IMR-90 (cell line): ENCODE measurements at regions not wholly inside any gene's neighbourhood (a gene's known extent, or its start where the extent isn't known, plus 50 kb on each side); places are given as distances from the start of the nearest gene placed in this dataset.

Experiments
- ATAC-seq: fragments of 200-7000 bp; cut with Tn5 transposase; 2 replicates; pipeline ENCODE4 v1.9.1; 2020; ENCODE audit warnings: low read depth, mild to moderate bottlenecking, moderate library complexity
- BruUV-seq: library from RNA; stranded (reverse); fragments of 400-500 nt; replicated peaks from 2 replicates; lab custom pipeline; 2021; lab: Mats Ljungman, UMichigan
- CTCF ChIA-PET: fragments of 300-600 bp; formaldehyde crosslinking; extraction: SDS; loops from one replicate; lab custom pipeline; 2021; ENCODE audit warnings: antibody characterized with exemption; lab: Yijun Ruan, JAX
- POLR2A ChIA-PET: fragments of 300-600 bp; sonication (Branson Sonifier 250); formaldehyde crosslinking; loops from one replicate; lab custom pipeline; 2022; ENCODE audit warnings: antibody characterized with exemption; ENCODE audit not compliant: unreplicated experiment; lab: Charles Lee
- DNase-seq: peaks from one replicate; pipeline ENCODE4 v3.0.0; 2013
- H2AFZ ChIP-seq: replicated peaks from 2 replicates; pipeline ENCODE3; 2013; ENCODE audit warnings: low read length, mild to moderate bottlenecking; ENCODE audit not compliant: poor library complexity
- H2AK5ac ChIP-seq: 2 replicates; pipeline ENCODE4 v1.6.1; 2013; ENCODE audit warnings: low read depth, low read length, inconsistent platforms
- H2AK9ac ChIP-seq: replicated peaks from 2 replicates; pipeline ENCODE3; 2013; ENCODE audit warnings: mild to moderate bottlenecking, low read depth, low read length, moderate library complexity; ENCODE audit not compliant: poor library complexity
- H2BK120ac ChIP-seq: 2 replicates; pipeline ENCODE4 v1.6.1; 2013; ENCODE audit warnings: low read depth, low read length, inconsistent platforms
- H2BK15ac ChIP-seq: 3 replicates; pipeline ENCODE4 v1.6.1; 2013; ENCODE audit warnings: low read depth, low read length, inconsistent platforms
- H2BK20ac ChIP-seq: 2 replicates; pipeline ENCODE4 v1.6.1; 2013; ENCODE audit warnings: low read depth, mild to moderate bottlenecking, inconsistent platforms, low read length, moderate library complexity
- H2BK5ac ChIP-seq: 2 replicates; pipeline ENCODE4 v1.6.1; 2013; ENCODE audit warnings: mild to moderate bottlenecking, low read depth, low read length, inconsistent platforms; ENCODE audit not compliant: poor library complexity, severe bottlenecking
- H3K14ac ChIP-seq: replicated peaks from 2 replicates; pipeline ENCODE4 v1.6.1; 2013; ENCODE audit warnings: low read depth, low read length, inconsistent platforms
- H3K18ac ChIP-seq: 2 replicates; pipeline ENCODE4 v1.6.1; 2013; ENCODE audit warnings: low read depth, low read length, control low read depth
- H3K23ac ChIP-seq: 2 replicates; pipeline ENCODE4 v1.6.1; 2013; ENCODE audit warnings: low read depth, low read length, inconsistent platforms
- H3K27ac ChIP-seq: 2 replicates; pipeline ENCODE4 v1.5.1; 2013; ENCODE audit warnings: mild to moderate bottlenecking, control low read depth, low read length; ENCODE audit not compliant: insufficient read depth
- H3K27me3 ChIP-seq: 2 replicates; pipeline ENCODE4 v1.6.1; 2013; ENCODE audit warnings: low read length; ENCODE audit not compliant: control insufficient read depth, insufficient read depth
- H3K36me3 ChIP-seq: 2 replicates; pipeline ENCODE4 v1.6.1; 2013; ENCODE audit warnings: low read length, mixed read lengths; ENCODE audit not compliant: control insufficient read depth, insufficient read depth
- H3K4ac ChIP-seq: 2 replicates; pipeline ENCODE4 v1.6.1; 2013; ENCODE audit warnings: low read depth, low read length, inconsistent platforms
- H3K4me1 ChIP-seq: 2 replicates; pipeline ENCODE4 v1.6.1; 2013; ENCODE audit warnings: low read length, mixed read lengths; ENCODE audit not compliant: control insufficient read depth, insufficient read depth
- H3K4me2 ChIP-seq: 2 replicates; pipeline ENCODE4 v1.6.1; 2013; ENCODE audit warnings: low read depth, mild to moderate bottlenecking, control low read depth, low read length, moderate library complexity
- H3K4me3 ChIP-seq: 2 replicates; pipeline ENCODE4 v1.5.1; 2013; ENCODE audit warnings: low read depth, mild to moderate bottlenecking, control low read depth, low read length, moderate library complexity; ENCODE audit not compliant: insufficient read depth
- H3K56ac ChIP-seq: 2 replicates; pipeline ENCODE4 v1.6.1; 2013; ENCODE audit warnings: low read length, inconsistent platforms; ENCODE audit not compliant: insufficient read depth; ENCODE audit errors: extremely low read depth
- H3K79me1 ChIP-seq, 2 experiments: 2 replicates each; pipeline ENCODE4 v1.6.1; 2013; ENCODE audit warnings: low read length in 2 of 2, inconsistent platforms in 1 of 2, low read depth in 1 of 2
- H3K9ac ChIP-seq: 2 replicates; pipeline ENCODE4 v1.6.1; 2013; ENCODE audit warnings: low read depth, low read length, control low read depth
- H3K9me1 ChIP-seq: 2 replicates; pipeline ENCODE4 v1.6.1; 2013; ENCODE audit warnings: low read length, inconsistent platforms; ENCODE audit not compliant: insufficient read depth
- H3K9me3 ChIP-seq: 2 replicates; pipeline ENCODE4 v1.6.1; 2013; ENCODE audit warnings: low read length; ENCODE audit not compliant: control insufficient read depth, insufficient read depth
- H4K20me1 ChIP-seq: 2 replicates; pipeline ENCODE4 v1.6.1; 2013; ENCODE audit warnings: low read length, inconsistent platforms; ENCODE audit not compliant: insufficient read depth
- H4K5ac ChIP-seq: 2 replicates; pipeline ENCODE4 v1.6.1; 2013; ENCODE audit warnings: mild to moderate bottlenecking, low read depth, low read length, control low read depth
- H4K8ac ChIP-seq, 2 experiments: 2 replicates each; pipeline ENCODE4 v1.6.1; 2013; ENCODE audit warnings: low read depth in 2 of 2, low read length in 2 of 2, control low read depth in 1 of 2, inconsistent platforms in 1 of 2
- H4K91ac ChIP-seq: 2 replicates; pipeline ENCODE4 v1.6.1; 2013; ENCODE audit warnings: low read depth, low read length, inconsistent platforms; ENCODE audit not compliant: insufficient read depth
- ELK1 ChIP-seq: fragments of 150-350 bp; IDR thresholded peaks from 2 replicates; pipeline ENCODE4 v1.6.1; 2016; ENCODE audit warnings: low read depth, mild to moderate bottlenecking, low read length, moderate library complexity, borderline replicate concordance
- FOS ChIP-seq: fragments of 150-350 bp; IDR thresholded peaks from 2 replicates; pipeline ENCODE4 v1.6.1; 2016; ENCODE audit warnings: low read depth, low read length
- MAZ ChIP-seq: IDR thresholded peaks from 2 replicates; pipeline ENCODE4 v1.6.1; 2012; ENCODE audit warnings: low read depth, mild to moderate bottlenecking, low read length, improper control_type of control experiment, moderate library complexity, borderline replicate concordance
- WGBS, 2 experiments: methylation state at CpG; one replicate each; pipeline versions ENCODE4 v1.1.5 to v1.1.7; 2013; ENCODE audit warnings: missing lambda C conversion rate in 2 of 2; ENCODE audit not compliant: insufficient read length in 1 of 2; ENCODE audit errors: extremely low coverage in 2 of 2; 5-methylcytosine and 5-hydroxymethylcytosine counted together
- dilution Hi-C: fragments of 300-500 bp; cut with HindIII; formaldehyde crosslinking; loops from one replicate; pipeline ENCODE4 v1.14.3; 2018; ENCODE audit warnings: low sequenced_read_pairs; ENCODE audit not compliant: unreplicated experiment
- in situ Hi-C: fragments of 300-500 bp; cut with MboI; formaldehyde crosslinking; loops from 3 replicates; pipeline ENCODE4 v1.14.3; 2019; ENCODE audit warnings: low sequenced_read_pairs, inconsistent platforms, mixed read lengths
- intact Hi-C: fragments of 100-400 bp; cut with micrococcal nuclease; formaldehyde crosslinking; loops from 2 replicates; pipeline ENCODE4 v1.10.0; 2022

- Histone ChIP-seq H3K27me3 (no peaks in the 10 kb centered on the region), H2AK9ac (peak overlapping the region; percentile 83), H3K14ac (peak overlapping the region; percentile 77), H2AFZ (no peak overlapping the region), H2BK15ac (peak overlapping the region; percentile 85; the same call in 1 of the 3 replicates), H3K36me3 (peaks cover 15% of the 10 kb centered on the region; the same call in 1 of the 2 replicates), H2BK120ac (peak overlapping the region; percentile 65), H3K79me1 (peaks cover 5 to 93% of the 10 kb centered on the region in 2 experiments), H3K4ac (peak overlapping the region; percentile 78), H3K9ac (no peak overlapping the region; the same call in 1 of the 2 replicates), H3K4me2 (peak overlapping the region; percentile 1; the same call in 1 of the 2 replicates), H4K91ac (peak overlapping the region; percentile 83; the same call in 1 of the 2 replicates), H2BK5ac (peak overlapping the region; percentile 86), H4K8ac (peak overlapping the region; percentile 70 to 74; a peak in 3 of 4 replicates), H4K5ac (no peak overlapping the region), H2BK20ac (peak overlapping the region; percentile 33; the same call in 1 of the 2 replicates), H3K4me1 (peaks cover 77% of the 10 kb centered on the region), H3K27ac (peak overlapping the region; percentile 92), H4K20me1 (peaks cover 85% of the 10 kb centered on the region), H3K9me3 (no peaks in the 10 kb centered on the region), H2AK5ac (peak overlapping the region; percentile 68), H3K9me1 (peaks cover 58% of the 10 kb centered on the region), H3K23ac (no peak overlapping the region), H3K4me3 (no peak overlapping the region), H3K56ac (no peak overlapping the region), H3K18ac (peak overlapping the region; percentile 48; the same call in 1 of the 2 replicates)
- dilution Hi-C loops: no loop called here
- in situ Hi-C loops: no loop called here
- POLR2A ChIA-PET: interaction anchor here (1.0 kb wide), 1 partner anchor 53 kb away, joined by 3 read pairs; no protein-coding TSS in a partner anchor
- TF ChIP-seq ELK1 (no peak), MAZ (peak; percentile 73; the same call in 1 of the 2 replicates), FOS (0 out of 2 replicates have a peak, but pooled peaks have one; percentile 5)
- CTCF ChIA-PET: interaction anchor here (0.8 kb wide), 1 partner anchor 22 kb away, joined by 4 read pairs; no protein-coding TSS in a partner anchor
- no TSS peak for BruUV-seq
- intact Hi-C loops: no loop called here
- peak; percentile 90 for DNase-seq
- ATAC-seq: peak; percentile 79
- WGBS, 2 experiments: no CpG with 5 or more reads among the region's 8 CpGs
Measured at GRCh38 chr17:77382966-77383612, 242.3 kb downstream of the SEC14L1 start.
